GM18873 (cell line): ENCODE measurements at regions not wholly inside any gene's neighbourhood (a gene's known extent, or its start where the extent isn't known, plus 50 kb on each side); places are given as distances from the start of the nearest gene placed in this dataset.

Experiments
- ATAC-seq: cut with Tn5 transposase; IDR thresholded peaks from one replicate; pipeline ENCODE4 v1.9.1; 2021; ENCODE audit warnings: mild to moderate bottlenecking, moderate library complexity, moderate number of reproducible peaks; ENCODE audit not compliant: unreplicated experiment, low FRiP score

DNA sequence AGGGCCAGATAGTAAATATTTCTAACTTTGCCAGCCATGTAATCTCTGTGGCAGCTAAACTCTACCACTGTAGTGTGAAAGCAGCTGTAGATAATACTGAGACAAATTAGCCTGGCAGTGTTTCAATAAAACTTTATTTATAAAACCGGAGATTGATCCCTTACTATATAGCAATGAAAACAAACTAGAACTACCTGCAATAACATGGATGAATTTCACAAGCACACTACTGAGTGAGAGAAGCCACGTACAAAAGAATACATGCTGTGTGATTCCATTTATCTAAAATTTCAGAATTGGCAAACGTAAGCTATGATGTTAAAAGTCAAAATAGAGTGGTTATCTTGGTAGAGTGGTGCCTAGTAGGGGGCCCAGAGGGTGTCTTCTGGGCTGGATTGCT, 198.7 kb upstream of the SGK1 start:
- ATAC-seq = no peak

DNA sequence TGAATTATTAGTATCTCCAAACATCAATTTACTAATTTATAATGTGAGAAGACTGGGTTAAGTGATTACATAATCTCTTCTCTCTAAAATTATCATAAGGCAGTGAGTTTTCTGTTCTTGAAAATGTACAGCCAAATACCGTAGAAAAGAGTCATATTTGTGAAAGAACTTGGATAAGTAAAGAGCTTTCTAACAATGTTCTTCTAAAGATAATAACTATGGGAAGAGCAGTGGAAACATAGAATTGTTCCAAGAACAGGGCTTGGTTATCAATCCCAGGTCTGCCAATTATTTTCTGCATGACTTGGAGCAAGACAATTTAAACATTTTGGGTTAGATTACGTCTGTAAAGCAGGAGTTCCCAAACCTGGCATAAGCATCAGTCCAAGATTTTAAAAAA, 198.1 kb upstream of the SGK1 start:
- no peak for ATAC-seq

DNA sequence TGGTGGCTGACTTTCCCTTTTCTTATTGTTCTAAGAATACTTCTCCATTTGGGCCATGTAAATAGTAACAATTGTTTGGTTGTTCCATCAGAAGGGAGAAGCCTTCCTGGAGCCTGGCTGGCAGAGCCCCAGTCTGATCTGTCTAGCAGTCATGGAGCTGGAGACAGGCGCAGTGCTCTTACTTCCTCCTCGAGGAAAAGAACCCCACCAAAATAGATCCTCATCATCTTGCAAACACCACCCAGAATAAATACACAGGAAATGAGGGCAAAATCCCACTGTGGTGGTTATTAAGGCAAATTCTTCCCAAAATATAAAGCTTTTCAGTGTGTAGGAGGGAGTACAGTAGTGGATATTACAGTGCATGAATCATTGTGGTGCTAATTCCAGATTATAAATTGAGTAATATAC, 195.1 kb upstream of the SGK1 start:
- ATAC-seq = no peak

DNA sequence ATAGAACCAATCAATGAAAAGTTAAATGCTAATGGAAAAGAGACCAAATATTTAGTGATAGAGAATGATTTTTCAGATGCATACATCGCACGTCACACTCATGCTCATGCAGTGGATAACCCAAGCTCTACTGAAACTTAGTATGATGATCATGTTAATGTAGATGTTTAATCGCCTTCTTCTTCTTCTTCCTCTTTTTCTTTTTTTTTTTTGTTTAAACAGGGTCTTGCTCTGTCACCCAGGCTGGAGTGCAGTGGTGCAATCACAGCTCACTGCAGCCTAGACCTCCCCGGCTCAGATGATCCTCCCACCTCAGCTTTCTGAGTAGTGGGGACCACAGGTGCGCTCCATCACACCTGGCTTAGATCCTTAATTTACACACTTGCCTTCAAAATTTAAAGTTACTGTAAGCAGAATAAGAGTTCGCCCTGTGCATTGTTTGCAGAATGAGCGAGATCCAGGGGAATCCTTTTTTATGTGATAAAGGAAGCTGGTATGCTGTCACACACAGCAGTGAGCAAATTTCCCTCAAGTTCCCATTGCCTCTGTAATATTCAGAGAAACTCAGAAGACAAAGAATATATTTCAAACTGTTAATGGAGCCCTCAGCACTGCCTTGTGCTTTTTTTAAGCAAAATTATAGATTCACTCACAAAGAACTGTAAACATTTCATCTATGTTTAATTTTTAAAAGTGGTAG, 194.2 kb upstream of the SGK1 start:
- ATAC-seq = no peak

DNA sequence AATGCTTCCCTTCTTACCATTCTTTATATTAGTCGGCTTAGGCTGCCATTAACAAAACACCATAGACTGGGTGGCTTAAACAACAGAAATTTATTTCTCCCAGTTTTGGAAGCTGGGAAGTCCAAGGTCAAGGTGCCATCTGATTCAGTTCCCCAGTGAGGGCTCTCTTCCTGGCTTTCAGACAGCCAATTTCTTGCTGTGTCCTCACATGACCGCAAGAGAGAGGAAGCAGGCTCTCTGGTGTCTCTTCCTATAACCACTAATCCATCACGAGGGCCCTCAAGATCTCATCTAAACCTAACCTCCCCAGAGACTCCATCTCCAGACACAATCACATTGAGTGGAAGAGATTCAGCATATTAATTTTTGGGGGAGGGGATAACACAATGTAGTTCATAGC, 193.0 kb upstream of the SGK1 start:
- ATAC-seq = no peak

DNA sequence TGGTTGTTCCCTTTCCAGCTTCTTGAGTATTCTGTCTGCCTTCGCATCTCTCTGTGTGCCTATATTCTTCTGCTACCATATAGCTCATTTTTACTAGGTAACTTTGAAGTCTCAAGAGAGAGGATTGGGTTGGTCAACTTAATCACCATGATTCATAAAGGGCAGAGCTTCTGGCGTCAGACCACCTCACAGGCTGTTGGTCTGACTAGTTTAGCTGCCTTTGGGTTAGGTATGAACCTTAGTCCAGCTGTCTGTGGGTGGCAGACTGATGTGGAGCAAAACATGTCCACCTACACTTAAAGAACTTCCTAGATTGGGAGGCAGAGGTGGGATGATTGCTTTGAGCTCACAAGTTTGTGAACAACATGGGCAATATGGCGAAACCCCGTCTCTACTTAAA, 192.2 kb upstream of the SGK1 start:
- ATAC-seq = no peak

DNA sequence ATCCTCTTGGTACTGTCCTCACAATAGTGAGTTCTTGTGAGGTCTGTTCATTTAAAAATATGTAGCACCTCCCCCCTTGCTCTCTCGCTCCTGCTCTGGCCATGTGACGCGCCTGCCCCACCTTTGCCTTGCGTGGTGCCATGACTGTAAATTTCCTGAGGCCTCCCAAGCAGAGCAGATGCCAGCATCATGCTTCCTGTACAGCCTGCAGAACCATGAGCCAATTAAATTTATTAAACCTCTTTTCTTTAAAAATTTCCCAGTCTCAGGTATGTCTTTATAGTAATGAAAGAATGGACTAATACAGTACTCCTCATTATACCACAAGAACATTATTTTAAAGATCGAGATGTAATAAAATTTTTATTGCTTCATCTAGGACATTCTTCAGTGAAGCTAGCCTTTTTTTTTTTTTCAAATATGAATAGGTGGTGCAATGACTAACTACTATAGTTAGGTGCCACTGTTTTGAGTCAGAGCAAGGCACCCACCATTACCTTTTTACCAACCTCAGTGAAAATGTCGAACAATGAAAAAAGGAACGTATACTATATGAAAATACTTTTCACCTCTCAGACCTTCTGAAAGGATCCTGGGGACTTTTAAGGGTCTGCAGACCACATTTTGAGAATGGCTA, 191.1 kb upstream of the SGK1 start:
- no peak for ATAC-seq

DNA sequence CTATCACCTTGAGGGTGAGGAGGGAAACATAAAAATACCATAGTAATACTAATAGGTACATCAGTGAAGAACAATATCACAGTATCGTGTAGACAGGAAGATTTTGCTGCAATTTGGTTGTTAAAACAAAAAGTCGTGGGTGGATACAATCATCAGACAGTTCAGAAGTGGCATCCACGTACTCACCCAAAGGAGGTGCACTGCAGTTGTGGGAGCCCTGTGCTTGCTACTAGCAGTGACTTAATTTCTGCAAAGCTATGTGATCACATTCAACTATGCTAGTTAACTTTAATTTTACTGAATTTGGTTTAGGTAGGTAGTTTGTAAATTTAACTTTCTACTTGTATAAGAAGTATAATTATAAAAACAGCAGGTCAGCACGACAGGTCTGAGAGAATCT, 188.2 kb upstream of the SGK1 start:
- ATAC-seq = no peak

DNA sequence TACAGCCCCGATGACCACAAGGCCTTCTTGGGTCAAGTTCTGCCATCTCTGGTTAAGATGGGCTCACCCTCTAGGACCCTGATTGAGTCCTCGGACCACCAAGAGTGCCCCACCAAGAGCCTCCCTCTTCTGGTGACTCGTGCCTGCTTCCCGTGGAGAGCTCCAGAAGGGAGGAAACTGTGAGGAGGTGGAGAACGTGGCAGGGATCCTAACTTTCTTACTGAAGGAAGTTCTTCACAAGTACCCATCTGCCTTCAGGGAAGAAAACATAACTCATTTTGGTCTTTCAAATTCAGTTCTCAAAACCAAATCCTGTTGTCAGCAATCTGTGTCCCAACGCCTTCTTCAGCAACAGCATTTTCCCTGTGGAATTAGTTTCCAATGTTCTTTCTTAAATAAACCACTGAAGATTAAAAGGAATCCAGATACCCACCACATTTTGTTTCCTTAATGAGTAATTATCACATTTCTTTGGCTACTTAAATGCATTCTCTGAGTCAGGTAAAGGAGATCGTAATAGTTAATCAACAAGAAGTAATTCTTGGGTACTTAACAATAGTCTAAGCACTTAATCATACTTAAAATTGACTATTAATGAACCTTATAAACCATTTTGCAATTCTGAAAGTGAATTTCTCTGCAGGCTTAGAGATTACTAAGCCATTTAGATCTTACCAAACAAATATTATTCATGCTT, 185.8 kb upstream of the SGK1 start:
- no peak for ATAC-seq

DNA sequence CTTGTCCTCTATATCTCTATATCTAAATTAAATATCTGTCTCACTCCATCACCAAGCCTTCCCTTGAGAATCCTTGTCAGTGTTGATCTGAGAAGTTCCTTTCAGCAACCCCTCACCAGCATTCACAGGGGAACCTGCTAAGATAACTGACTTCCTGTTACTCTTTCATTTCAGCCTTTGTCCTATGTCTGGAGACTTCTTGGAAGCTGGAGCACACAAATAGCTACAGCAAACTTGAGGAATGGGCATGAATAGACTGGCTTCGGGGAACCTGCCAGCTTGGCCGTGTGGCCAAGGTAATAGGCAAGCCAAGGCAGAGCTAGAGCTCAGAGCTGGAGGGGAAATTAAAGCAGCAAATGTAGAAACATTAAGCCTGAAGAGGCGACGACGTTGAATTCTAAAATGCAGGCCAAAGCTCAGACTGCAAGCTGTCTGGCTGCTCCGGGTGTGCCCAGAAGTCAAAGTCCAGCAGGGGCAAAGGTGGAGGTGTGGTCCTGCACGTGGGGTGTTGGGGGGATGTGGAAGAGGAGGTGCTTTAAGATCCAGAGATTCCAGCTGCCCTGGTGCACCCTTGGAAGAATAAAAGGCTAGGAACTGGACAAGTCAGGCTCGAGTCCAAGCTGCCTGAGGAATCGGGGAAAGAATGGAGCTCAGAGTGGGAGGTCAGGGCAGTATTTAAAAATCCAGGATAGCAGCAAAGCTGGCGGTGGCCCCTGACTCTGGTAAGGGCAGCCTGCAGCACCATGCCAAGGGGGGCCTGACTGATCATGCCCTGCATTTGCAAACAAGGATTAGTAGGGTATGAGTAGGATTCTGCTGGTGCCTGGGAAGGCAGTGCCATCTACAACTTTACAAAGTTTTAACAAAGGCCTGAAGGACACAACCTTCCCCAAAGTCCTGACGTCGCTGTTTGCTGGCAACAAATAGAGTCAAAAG, 185.0 kb upstream of the SGK1 start:
- no peak for ATAC-seq

DNA sequence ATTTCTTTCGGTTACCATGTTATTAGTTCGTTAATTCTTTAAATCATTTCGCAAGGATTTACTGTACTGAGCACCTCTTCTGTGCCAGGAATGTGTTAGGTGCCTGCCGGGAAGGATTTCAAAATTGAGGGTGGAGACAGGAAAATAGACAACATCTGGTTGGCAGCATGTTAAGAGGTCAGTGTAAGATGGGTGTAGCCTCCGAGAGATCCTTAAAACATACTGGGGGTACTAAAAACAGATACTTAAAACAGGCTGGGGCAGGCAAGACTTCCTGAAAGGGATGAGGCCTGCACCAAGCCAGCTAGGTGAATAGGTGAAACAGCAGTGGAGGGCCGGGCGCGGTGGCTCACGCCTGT, 178.0 kb upstream of the SGK1 start:
- no peak for ATAC-seq

DNA sequence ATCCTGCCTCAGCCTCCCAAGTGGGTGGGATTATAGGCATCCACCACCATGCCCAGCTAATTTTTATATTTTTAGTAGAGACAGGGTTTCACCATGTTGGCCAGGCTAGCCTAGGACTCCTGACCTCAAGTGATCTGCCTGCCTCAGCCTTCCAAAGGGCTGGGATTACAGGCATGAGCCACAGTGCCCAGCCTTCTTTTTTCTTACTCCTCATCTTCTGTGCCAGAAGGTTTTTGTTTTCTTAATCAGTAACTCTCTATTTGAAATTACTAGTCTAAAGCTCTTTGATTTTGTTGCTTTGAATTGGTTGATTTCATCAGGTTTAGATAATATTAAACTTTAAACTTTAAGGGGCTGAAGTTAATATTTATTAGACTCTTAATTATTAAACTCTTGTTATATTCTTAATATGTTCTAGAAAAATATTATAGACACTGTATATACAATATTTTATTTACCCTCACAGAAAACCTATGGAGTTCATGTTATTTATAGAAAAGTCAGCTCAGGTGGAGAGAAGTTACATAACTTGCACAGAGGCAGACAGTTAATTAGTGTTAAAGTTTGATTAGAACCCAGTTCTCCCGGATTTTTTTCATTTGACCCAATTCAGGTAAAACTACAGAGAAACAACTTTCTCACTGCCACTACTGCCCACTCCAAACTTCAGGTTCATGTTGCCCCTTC, 177.4 kb upstream of the SGK1 start:
- ATAC-seq = no peak

DNA sequence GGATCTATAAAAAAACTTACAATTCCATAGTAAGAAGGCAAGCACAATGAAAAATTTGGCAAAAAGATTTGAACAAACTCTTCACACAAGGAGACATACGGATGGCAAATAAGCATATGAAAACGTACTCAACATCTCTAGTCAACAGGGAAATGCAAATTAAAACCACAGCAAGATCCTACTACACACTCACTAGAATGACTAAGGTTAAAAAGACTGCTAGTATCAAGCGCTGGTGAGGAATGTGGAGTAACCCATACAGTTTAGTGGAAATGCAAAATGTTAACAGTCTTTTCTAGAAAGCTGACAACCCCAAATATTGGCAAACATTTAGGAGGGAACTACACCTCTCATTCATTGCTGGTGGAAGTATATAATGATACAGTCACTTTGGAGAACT, 175.9 kb upstream of the SGK1 start:
- ATAC-seq = no peak

DNA sequence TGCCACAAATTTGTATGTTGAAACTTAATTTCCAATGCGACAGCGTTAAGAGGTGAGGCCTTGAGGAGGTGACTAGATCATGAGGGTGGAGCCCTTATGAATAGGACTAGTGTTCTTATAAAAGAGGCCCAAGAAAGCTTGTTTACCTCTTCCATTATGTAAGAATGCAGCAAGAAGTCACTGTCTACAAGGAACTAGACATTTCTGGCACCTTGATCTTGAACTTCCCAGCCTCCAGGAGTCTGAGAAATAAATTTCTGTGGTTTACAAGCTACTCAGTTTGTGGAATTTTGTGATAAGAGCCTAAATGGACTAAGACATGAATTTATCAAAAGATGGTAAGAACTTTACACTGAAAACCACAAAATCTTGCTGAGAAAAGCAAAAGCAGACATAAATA, 173.6 kb upstream of the SGK1 start:
- ATAC-seq = no peak

DNA sequence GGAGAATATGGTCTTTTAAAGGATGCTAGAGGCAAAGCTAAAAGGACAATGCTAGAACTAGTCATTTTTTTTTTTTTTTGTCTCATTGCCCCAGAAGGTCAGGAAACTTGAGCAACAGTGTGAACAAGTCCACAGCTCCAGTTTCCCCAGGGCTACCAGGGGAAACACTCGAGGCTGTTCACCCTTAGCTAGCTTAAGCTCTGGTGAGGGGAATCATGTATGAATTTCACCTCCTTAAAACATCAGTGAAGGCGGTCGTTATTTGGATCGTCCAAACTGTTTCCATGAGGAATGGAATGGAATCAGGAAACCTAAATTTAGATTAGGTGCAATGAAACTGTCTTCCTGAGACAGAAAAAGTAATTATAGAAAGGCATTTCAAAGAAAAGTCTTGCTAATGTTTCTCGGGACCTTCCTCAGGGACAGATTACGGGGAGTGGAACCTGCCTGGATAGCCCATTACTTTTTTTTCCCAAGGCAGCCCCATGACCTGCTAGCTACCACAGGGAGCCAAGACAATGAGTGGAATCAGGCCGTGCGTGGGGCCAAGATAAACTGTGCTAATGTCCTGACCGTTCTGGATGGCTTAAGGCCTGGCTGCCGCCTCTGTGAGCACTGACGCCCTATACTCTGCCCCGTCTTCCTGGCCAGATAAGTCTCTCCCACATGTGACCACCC, 164.8 kb upstream of the SGK1 start:
- no peak for ATAC-seq

DNA sequence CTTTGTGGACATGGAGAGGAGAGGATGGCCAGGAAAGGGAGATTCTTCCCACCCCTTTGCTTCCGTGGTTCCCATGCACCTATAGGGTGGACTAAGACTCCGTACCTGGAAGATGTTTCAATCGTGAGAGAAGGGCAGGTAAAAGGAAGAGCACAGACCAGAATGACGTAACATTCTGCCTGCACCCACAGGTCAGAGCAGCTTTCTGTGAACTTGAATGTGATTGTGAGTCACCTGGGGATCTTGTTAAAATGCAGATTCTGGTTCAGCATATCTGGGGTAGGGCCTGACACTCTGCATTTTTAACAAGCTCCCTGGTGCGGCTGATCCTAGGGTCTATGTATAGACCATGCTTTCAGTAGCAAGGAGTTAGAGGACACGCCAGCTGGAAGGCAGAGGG, 164.1 kb upstream of the SGK1 start:
- no peak for ATAC-seq

DNA sequence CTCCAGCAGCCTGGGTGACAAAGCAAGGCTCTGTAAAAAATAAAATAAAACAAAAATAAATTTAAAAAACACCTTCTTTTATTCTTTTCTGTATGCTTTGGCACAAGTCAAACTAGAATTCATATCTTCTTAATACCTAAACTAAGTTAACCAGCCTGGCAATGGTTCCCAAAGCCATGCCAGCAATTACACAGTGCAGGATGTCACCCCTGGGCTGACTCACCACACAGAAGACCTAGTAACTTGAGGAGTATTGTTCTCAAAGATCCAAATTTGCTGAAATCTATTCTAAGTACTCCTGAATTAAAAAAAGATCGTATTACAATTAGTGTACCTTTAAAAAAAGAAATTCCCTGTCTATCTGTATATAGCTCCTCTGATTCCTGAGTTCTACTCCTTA, 162.7 kb upstream of the SGK1 start:
- no peak for ATAC-seq

DNA sequence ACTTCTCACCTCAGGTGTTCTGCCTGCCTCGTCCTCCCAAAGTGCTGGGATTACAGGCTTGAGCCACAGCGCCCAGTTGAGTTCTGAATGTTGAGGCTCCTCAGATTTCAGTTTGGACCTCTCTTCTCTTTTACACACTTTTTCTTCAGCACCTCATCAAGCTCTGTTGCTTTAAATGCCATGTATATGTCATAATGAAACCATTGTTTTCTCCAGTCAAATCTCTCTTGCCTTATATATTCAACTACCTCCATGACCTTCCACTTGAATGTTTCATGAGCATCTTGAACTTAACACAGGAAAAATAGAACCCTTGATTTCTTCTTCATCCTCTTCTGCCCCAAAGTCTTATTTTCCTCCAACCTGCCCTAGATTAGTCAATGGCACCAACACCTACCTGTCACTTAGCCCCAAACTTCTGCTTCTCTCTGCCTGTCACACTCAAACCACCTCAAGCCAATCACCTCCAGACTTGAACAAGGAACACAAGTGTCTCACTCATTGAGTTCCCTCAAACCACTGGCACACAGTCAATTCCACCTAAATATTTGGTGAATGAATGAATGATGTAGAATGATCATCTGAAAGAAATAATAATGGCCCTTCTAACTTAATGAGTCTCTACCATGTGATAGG, 161.0 kb upstream of the SGK1 start:
- no peak for ATAC-seq

DNA sequence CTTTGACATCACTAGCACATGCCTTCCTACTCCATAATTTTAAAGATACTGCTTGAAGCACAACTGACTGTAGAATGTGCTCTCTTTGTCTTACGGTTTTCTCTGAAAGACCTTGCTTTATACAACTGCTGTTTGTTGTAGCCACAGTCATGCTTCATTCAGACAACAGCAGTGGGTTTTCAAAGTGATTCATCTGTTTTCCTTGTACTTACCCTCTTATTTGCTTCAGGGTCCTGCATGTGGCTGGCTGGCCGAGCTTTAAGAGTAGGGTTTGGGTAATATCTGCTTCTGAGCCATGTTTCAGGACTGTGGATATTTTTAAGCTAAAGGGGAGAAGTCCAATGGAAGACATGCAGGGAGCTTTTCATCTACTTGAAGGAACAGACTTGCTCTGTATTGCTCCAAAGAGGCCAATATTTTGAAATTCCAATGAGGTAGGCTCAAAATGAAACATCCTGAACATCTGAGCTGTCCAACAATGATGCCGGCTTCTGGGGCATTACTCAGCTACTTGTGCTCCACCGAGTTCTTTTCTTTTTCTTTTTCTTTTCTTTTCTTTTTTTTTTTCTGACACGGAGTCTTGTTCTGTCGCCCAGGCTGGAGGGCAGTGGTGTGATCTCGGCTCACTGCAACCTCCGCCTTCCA, 160.2 kb upstream of the SGK1 start:
- no peak for ATAC-seq
